ENCODE measurements at regions not wholly inside any gene's neighbourhood (a gene's known extent, or its start where the extent isn't known, plus 50 kb on each side); places are given as distances from the start of the nearest gene placed in this dataset.

DNA sequence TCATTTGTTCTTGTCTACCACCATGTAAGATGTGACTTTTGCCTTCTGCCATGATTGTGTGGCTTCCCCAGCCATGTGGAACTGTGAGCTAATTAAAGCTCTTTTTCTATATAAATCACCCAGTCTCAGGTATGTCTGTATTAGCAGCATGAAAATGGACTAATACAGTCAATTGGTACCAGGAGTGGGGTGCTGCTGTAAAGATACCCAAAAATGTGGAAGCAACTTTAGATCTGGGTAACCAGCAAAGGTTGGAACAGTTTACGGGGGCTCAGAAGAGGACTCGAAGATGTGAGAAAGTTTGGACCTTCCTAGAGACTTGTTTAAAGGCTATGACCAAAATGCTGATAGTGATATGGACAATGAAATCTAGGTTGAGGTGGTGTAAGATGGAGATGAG, 488.9 kb downstream of the ISL1 start:
- no peaks in the 10 kb centered on the region for H3K9me3 ChIP-seq (ENCODE audit: control insufficient read depth, insufficient read depth, low read depth, low read length)
- no peak overlapping the region for H3K4me3 ChIP-seq (replicated peaks in 1 of 4; ENCODE audit: control extremely low read depth in 1 of 4, insufficient read depth in 1 of 4, low read depth in 3 of 4, low read length in 4 of 4)
- no peaks in the 10 kb centered on the region for H3K4me1 ChIP-seq (ENCODE audit: control insufficient read depth, extremely low read depth, insufficient read depth, low read length)
- H3K79me2 ChIP-seq (ENCODE audit: control insufficient read depth, insufficient read depth, low read length): no peaks in the 10 kb centered on the region
- H2AFZ ChIP-seq (ENCODE audit: low read length): no peak overlapping the region
- TF ChIP-seq, protein P1, sequence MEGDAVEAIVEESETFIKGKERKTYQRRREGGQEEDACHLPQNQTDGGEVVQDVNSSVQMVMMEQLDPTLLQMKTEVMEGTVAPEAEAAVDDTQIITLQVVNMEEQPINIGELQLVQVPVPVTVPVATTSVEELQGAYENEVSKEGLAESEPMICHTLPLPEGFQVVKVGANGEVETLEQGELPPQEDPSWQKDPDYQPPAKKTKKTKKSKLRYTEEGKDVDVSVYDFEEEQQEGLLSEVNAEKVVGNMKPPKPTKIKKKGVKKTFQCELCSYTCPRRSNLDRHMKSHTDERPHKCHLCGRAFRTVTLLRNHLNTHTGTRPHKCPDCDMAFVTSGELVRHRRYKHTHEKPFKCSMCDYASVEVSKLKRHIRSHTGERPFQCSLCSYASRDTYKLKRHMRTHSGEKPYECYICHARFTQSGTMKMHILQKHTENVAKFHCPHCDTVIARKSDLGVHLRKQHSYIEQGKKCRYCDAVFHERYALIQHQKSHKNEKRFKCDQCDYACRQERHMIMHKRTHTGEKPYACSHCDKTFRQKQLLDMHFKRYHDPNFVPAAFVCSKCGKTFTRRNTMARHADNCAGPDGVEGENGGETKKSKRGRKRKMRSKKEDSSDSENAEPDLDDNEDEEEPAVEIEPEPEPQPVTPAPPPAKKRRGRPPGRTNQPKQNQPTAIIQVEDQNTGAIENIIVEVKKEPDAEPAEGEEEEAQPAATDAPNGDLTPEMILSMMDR (conservative IDR thresholded peaks at IDR 0.05 in 1 of 2, IDR thresholded peaks at IDR 0.05 in 1 of 2; ENCODE audit: low read depth in 1 of 2, low read length in 2 of 2): no peak
- DNase-seq (ENCODE audit: low read depth in 2 of 2): no peak
- no peaks in the 10 kb centered on the region for H3K36me3 ChIP-seq (ENCODE audit: control insufficient read depth, insufficient read depth, low read length)
- H3K27me3 ChIP-seq (ENCODE audit: control insufficient read depth, insufficient read depth, low read length): no peaks in the 10 kb centered on the region
- no peaks in the 10 kb centered on the region for H4K20me1 ChIP-seq (ENCODE audit: control insufficient read depth, extremely low read depth, insufficient read depth, low read length)
- H3K27ac ChIP-seq (ENCODE audit: insufficient read depth, low read length): no peak overlapping the region
- no peak overlapping the region for H3K9ac ChIP-seq (ENCODE audit: insufficient read depth, low read length)
- no peak overlapping the region for H3K4me2 ChIP-seq (ENCODE audit: extremely low read depth, insufficient read depth, low read length)

DNA sequence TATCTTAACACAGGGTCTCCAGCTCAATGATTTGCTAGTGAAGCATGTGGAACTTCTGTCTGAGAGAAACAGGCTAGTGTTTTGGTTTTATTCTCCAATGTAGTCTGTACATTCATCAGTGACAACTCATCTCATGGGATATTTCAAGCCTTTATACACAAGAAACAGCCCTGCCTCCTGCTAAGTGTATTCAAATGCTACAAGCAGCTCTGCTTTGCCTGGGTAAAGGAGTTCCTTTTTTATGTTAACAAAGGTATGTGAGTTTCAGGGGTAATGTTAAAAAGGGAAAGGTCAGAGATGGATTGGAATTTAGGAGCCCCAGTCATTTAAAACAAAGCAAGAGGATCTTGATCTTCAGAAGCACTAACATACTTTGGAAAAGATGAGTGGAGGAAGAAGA, 498.7 kb downstream of the ISL1 start:
- TF ChIP-seq, protein P1 (conservative IDR thresholded peaks at IDR 0.05 in 1 of 2, IDR thresholded peaks at IDR 0.05 in 1 of 2; ENCODE audit: low read depth in 1 of 2, low read length in 2 of 2): no peak
- no peak for TF ChIP-seq EZH2 (IDR thresholded peaks at IDR 0.05; ENCODE audit: low read length, missing control alignments)
- Histone ChIP-seq H3K27me3 (ENCODE audit: control insufficient read depth, insufficient read depth, low read length) (no peaks in the 10 kb centered on the region), H3K36me3 (ENCODE audit: control insufficient read depth, insufficient read depth, low read length) (no peaks in the 10 kb centered on the region), H3K9ac (ENCODE audit: insufficient read depth, low read length) (no peak overlapping the region), H3K9me3 (ENCODE audit: control insufficient read depth, insufficient read depth, low read depth, low read length) (no peaks in the 10 kb centered on the region), H2AFZ (ENCODE audit: low read length) (no peak overlapping the region), H3K4me1 (ENCODE audit: control insufficient read depth, extremely low read depth, insufficient read depth, low read length) (no peaks in the 10 kb centered on the region), H3K79me2 (ENCODE audit: control insufficient read depth, insufficient read depth, low read length) (no peaks in the 10 kb centered on the region), H3K4me3 (replicated peaks in 1 of 4; ENCODE audit: control extremely low read depth in 1 of 4, insufficient read depth in 1 of 4, low read depth in 3 of 4, low read length in 4 of 4) (no peak overlapping the region), H3K27ac (ENCODE audit: insufficient read depth, low read length) (no peak overlapping the region), H3K4me2 (ENCODE audit: extremely low read depth, insufficient read depth, low read length) (no peak overlapping the region), H4K20me1 (ENCODE audit: control insufficient read depth, extremely low read depth, insufficient read depth, low read length) (no peaks in the 10 kb centered on the region)
- no peak for DNase-seq (ENCODE audit: low read depth in 2 of 2)

DNA sequence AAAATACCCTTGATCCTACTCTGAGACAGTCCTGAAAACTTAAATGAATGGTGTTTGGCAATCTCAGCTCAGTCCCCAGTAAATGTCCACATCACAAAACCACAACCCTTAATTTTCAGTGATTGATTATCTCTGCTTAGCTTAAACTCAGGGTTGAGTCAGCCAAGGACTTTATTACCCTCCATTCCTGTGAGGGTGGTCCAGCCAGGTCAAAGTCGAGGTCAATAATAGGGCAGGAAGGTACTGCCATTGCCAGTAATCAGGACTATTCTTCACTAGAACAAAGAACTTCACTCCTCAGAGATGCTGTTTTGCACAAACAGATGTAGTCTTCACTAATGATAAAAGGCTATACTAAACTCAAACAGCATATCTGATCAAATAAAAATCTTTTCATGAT, 499.4 kb downstream of the ISL1 start:
- Histone ChIP-seq H3K27ac (ENCODE audit: insufficient read depth, low read length) (no peak overlapping the region), H3K4me3 (replicated peaks in 1 of 4; ENCODE audit: control extremely low read depth in 1 of 4, insufficient read depth in 1 of 4, low read depth in 3 of 4, low read length in 4 of 4) (no peak overlapping the region), H3K79me2 (ENCODE audit: control insufficient read depth, insufficient read depth, low read length) (no peaks in the 10 kb centered on the region), H3K36me3 (ENCODE audit: control insufficient read depth, insufficient read depth, low read length) (no peaks in the 10 kb centered on the region), H4K20me1 (ENCODE audit: control insufficient read depth, extremely low read depth, insufficient read depth, low read length) (no peaks in the 10 kb centered on the region), H3K4me2 (ENCODE audit: extremely low read depth, insufficient read depth, low read length) (no peak overlapping the region), H3K4me1 (ENCODE audit: control insufficient read depth, extremely low read depth, insufficient read depth, low read length) (no peaks in the 10 kb centered on the region), H3K27me3 (ENCODE audit: control insufficient read depth, insufficient read depth, low read length) (no peaks in the 10 kb centered on the region), H2AFZ (ENCODE audit: low read length) (no peak overlapping the region), H3K9me3 (ENCODE audit: control insufficient read depth, insufficient read depth, low read depth, low read length) (no peaks in the 10 kb centered on the region), H3K9ac (ENCODE audit: insufficient read depth, low read length) (no peak overlapping the region)
- TF ChIP-seq, protein P1 (conservative IDR thresholded peaks at IDR 0.05 in 1 of 2, IDR thresholded peaks at IDR 0.05 in 1 of 2; ENCODE audit: low read depth in 1 of 2, low read length in 2 of 2): no peak
- TF ChIP-seq EZH2 (IDR thresholded peaks at IDR 0.05; ENCODE audit: low read length, missing control alignments): no peak
- no peak for DNase-seq (ENCODE audit: low read depth in 2 of 2)
